CD4-positive, CD25-positive, alpha-beta regulatory T cell (primary cell): ENCODE measurements at regions not wholly inside any gene's neighbourhood (a gene's known extent, or its start where the extent isn't known, plus 50 kb on each side); places are given as distances from the start of the nearest gene placed in this dataset.

Experiments
- ATAC-seq, 2 donors: fragments of 150-1000 bp; cut with Tn5 transposase; one replicate each; pipeline ENCODE4 v1.10.0; 2021; ENCODE audit warnings: low read depth in 2 of 2, moderate number of reproducible peaks in 2 of 2, moderate library complexity in 1 of 2
- DNase-seq, 3 donors: peaks; one replicate each; pipeline versions ENCODE4 v3.0.0 to v3.0.0-alpha.2; 2012 to 2022; ENCODE audit warnings: mixed read lengths in 1 of 3
- H3K27ac ChIP-seq: one replicate; pipeline ENCODE4 v1.7.0; 2013; ENCODE audit warnings: mild to moderate bottlenecking, low read length; ENCODE audit not compliant: insufficient read depth, poor library complexity, severe bottlenecking
- H3K27me3 ChIP-seq: one replicate; pipeline ENCODE4 v1.7.0; 2013; ENCODE audit warnings: low read length; ENCODE audit not compliant: control insufficient read depth, insufficient read depth
- H3K36me3 ChIP-seq: one replicate; pipeline ENCODE4 v1.7.0; 2013; ENCODE audit warnings: mild to moderate bottlenecking, low read length, moderate library complexity; ENCODE audit not compliant: control insufficient read depth, insufficient read depth
- H3K4me1 ChIP-seq: 2 replicates; pipeline ENCODE4 v1.7.0; 2013; ENCODE audit warnings: mild to moderate bottlenecking, low read length; ENCODE audit not compliant: insufficient read depth, control insufficient read depth, poor library complexity, severe bottlenecking
- H3K4me3 ChIP-seq: one replicate; pipeline ENCODE4 v1.7.0; 2013; ENCODE audit warnings: low read depth, mild to moderate bottlenecking, low read length, moderate library complexity
- H3K9me3 ChIP-seq, 2 experiments: 1 replicate in 1 of 2; 2 replicates in 1 of 2; pipeline ENCODE4 v1.7.0; 2013; ENCODE audit warnings: low read length in 2 of 2, mild to moderate bottlenecking in 1 of 2, moderate library complexity in 1 of 2; ENCODE audit not compliant: control insufficient read depth in 2 of 2
- H3K27ac Mint-ChIP-seq, 3 donors: one replicate each; pipeline ENCODE4 v1.8.0; 2020 to 2022; ENCODE audit warnings: mild to moderate bottlenecking in 3 of 3, mixed read lengths in 3 of 3, moderate library complexity in 2 of 3
- H3K27me3 Mint-ChIP-seq: one replicate; pipeline ENCODE4 v1.8.0; 2022; ENCODE audit warnings: mild to moderate bottlenecking, mixed read lengths
- H3K36me3 Mint-ChIP-seq: one replicate; pipeline ENCODE4 v1.8.0; 2020; ENCODE audit warnings: mixed read lengths
- H3K4me1 Mint-ChIP-seq, 4 donors: one replicate each; pipeline ENCODE4 v1.8.0; 2020 to 2022; ENCODE audit warnings: mixed read lengths in 4 of 4, mild to moderate bottlenecking in 1 of 4
- H3K4me3 Mint-ChIP-seq, 4 donors: one replicate each; pipeline ENCODE4 v1.8.0; 2020 to 2022; ENCODE audit warnings: mild to moderate bottlenecking in 4 of 4, mixed read lengths in 4 of 4, moderate library complexity in 3 of 4
- H3K9me3 Mint-ChIP-seq, 7 donors: one replicate each; pipeline ENCODE4 v1.8.0; 2020 to 2022; ENCODE audit warnings: mixed read lengths in 7 of 7, mild to moderate bottlenecking in 3 of 7, moderate library complexity in 2 of 7

- Histone ChIP-seq H3K4me3 (no peak overlapping the region), H3K9me3 (no peaks in the 10 kb centered on the region), H3K27me3 (peaks cover 3% of the 10 kb centered on the region), H3K4me1 (no peaks in the 10 kb centered on the region), H3K36me3 (no peaks in the 10 kb centered on the region), H3K27ac (no peak overlapping the region)
- Mint-ChIP-seq H3K36me3 (no peaks in the 10 kb centered on the region), H3K4me1 (no peaks in the 10 kb centered on the region), H3K27me3 (peaks cover 6% of the 10 kb centered on the region), H3K9me3 (no peaks in the 10 kb centered on the region), H3K4me3 (no peak overlapping the region), H3K27ac (no peak overlapping the region)
- no peak for ATAC-seq
- no peak for DNase-seq
These were observed 186.1 kb downstream of the ARL4A start for GRCh38 chr7:12873571-12873970.

- Histone ChIP-seq H3K4me1 (no peaks in the 10 kb centered on the region), H3K4me3 (no peak overlapping the region), H3K36me3 (no peaks in the 10 kb centered on the region), H3K27me3 (peaks cover 3% of the 10 kb centered on the region), H3K27ac (no peak overlapping the region), H3K9me3 (no peaks in the 10 kb centered on the region)
- DNase-seq: no peak
- H3K27me3 Mint-ChIP-seq: peaks cover 5% of the 10 kb centered on the region
- H3K4me3 Mint-ChIP-seq: no peak overlapping the region
- H3K36me3 Mint-ChIP-seq: no peaks in the 10 kb centered on the region
- ATAC-seq: no peak
- H3K27ac Mint-ChIP-seq: no peak overlapping the region
- peaks cover 0 to 1% (median 0%) of the 10 kb centered on the region in 7 donors for H3K9me3 Mint-ChIP-seq
- H3K4me1 Mint-ChIP-seq: no peaks in the 10 kb centered on the region
These were observed 191.7 kb downstream of the ARL4A start for GRCh38 chr7:12879139-12879538.

DNA sequence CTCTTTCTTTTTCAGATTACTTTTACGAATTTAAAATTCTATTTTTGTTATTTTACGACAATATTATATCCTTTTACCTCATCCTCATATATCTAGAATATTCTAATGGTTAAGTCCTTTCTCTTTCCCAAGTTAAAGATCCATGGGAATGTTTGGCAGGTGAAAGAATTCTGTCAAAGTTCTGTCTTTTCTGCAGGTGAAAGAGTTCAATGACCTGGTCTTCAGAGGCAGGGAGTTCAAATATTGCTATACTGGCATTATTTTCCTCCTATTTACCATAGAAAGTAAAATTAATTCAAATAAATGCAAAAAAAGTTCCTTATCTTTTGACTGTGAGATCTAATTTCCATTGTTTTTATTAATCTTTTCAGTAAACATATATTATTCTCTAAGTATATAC, 194.3 kb downstream of the ARL4A start:
- H3K9me3 Mint-ChIP-seq: peaks cover 0 to 1% (median 0%) of the 10 kb centered on the region in 7 donors
- H3K36me3 Mint-ChIP-seq: no peaks in the 10 kb centered on the region
- H3K27me3 Mint-ChIP-seq: peaks cover 5% of the 10 kb centered on the region
- H3K4me1 Mint-ChIP-seq: no peaks in the 10 kb centered on the region
- DNase-seq: no peak
- H3K4me3 Mint-ChIP-seq: no peak overlapping the region
- Histone ChIP-seq H3K4me3 (no peak overlapping the region), H3K27ac (no peak overlapping the region), H3K36me3 (no peaks in the 10 kb centered on the region), H3K27me3 (no peaks in the 10 kb centered on the region), H3K4me1 (no peaks in the 10 kb centered on the region), H3K9me3 (no peaks in the 10 kb centered on the region)
- no peak overlapping the region for H3K27ac Mint-ChIP-seq
- no peak for ATAC-seq

GRCh38 chr7:12882710-12883109, 195.3 kb downstream of the ARL4A start:
- Mint-ChIP-seq H3K27me3 (peaks cover 5% of the 10 kb centered on the region), H3K36me3 (no peaks in the 10 kb centered on the region), H3K4me3 (no peak overlapping the region), H3K9me3 (peaks cover 0 to 1% (median 0%) of the 10 kb centered on the region in 7 donors), H3K4me1 (no peaks in the 10 kb centered on the region), H3K27ac (no peak overlapping the region)
- H3K9me3 ChIP-seq: no peaks in the 10 kb centered on the region
- H3K27ac ChIP-seq: no peak overlapping the region
- no peak for ATAC-seq
- no peak overlapping the region for H3K4me3 ChIP-seq
- H3K36me3 ChIP-seq: no peaks in the 10 kb centered on the region
- no peaks in the 10 kb centered on the region for H3K4me1 ChIP-seq
- H3K27me3 ChIP-seq: no peaks in the 10 kb centered on the region
- no peak for DNase-seq

DNA sequence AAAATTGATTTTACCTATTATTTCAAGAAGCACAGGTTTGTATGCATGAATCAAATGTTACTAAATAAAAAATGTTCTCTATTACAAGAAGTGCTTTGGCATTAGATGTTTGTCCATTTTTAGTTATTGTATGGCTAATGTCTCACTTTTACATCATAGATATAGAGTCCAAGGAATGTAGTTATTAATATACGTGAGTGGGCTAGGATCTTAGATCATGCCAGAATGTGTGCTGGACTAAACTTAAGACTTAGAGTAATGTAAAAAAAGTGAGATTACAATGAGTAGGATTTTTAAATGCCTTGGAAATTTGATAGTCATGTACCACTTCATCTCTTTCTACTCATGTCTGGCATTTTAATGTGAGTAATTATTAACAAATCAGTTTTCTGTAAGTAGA, 196.6 kb downstream of the ARL4A start:
- ATAC-seq: no peak
- Histone ChIP-seq H3K27me3 (no peaks in the 10 kb centered on the region), H3K27ac (no peak overlapping the region), H3K36me3 (no peaks in the 10 kb centered on the region), H3K4me3 (no peak overlapping the region), H3K9me3 (no peaks in the 10 kb centered on the region), H3K4me1 (no peaks in the 10 kb centered on the region)
- Mint-ChIP-seq H3K27ac (no peak overlapping the region), H3K4me1 (no peaks in the 10 kb centered on the region), H3K36me3 (no peaks in the 10 kb centered on the region), H3K4me3 (no peak overlapping the region), H3K27me3 (peaks cover 5% of the 10 kb centered on the region), H3K9me3 (peaks cover 0 to 1% (median 0%) of the 10 kb centered on the region in 7 donors)
- DNase-seq: no peak

GRCh38 chr7:12884856-12885440, 197.5 kb downstream of the ARL4A start:
- no peaks in the 10 kb centered on the region for H3K9me3 ChIP-seq
- H3K4me1 Mint-ChIP-seq: no peaks in the 10 kb centered on the region

GRCh38 chr7:12888717-12889116, 201.3 kb downstream of the ARL4A start:
- Histone ChIP-seq H3K27ac (no peak overlapping the region), H3K36me3 (no peaks in the 10 kb centered on the region), H3K4me1 (no peaks in the 10 kb centered on the region), H3K9me3 (no peaks in the 10 kb centered on the region), H3K4me3 (no peak overlapping the region), H3K27me3 (no peaks in the 10 kb centered on the region)
- H3K27ac Mint-ChIP-seq: no peak overlapping the region
- ATAC-seq (no peak), DNase-seq (no peak)
- no peak overlapping the region for H3K4me3 Mint-ChIP-seq
- H3K4me1 Mint-ChIP-seq: no peaks in the 10 kb centered on the region
- H3K9me3 Mint-ChIP-seq: no peaks in the 10 kb centered on the region
- no peaks in the 10 kb centered on the region for H3K27me3 Mint-ChIP-seq
- H3K36me3 Mint-ChIP-seq: no peaks in the 10 kb centered on the region

More at GRCh38 chr7:12884856-12885440, 197.5 kb downstream of the ARL4A start:
- H3K4me1 ChIP-seq: no peaks in the 10 kb centered on the region
- ATAC-seq: no peak
- no peaks in the 10 kb centered on the region for H3K36me3 Mint-ChIP-seq
- no peak overlapping the region for H3K4me3 Mint-ChIP-seq
- H3K4me3 ChIP-seq: no peak overlapping the region
- peaks cover 5% of the 10 kb centered on the region for H3K27me3 Mint-ChIP-seq
- H3K36me3 ChIP-seq: no peaks in the 10 kb centered on the region
- no peaks in the 10 kb centered on the region for H3K27me3 ChIP-seq
- H3K27ac Mint-ChIP-seq: no peak overlapping the region
- H3K27ac ChIP-seq: no peak overlapping the region
- DNase-seq: no peak
- H3K9me3 Mint-ChIP-seq: peaks cover 0 to 1% (median 0%) of the 10 kb centered on the region in 7 donors

GRCh38 chr7:12889391-12889790, 202.0 kb downstream of the ARL4A start:
- Histone ChIP-seq H3K4me1 (no peaks in the 10 kb centered on the region), H3K4me3 (no peak overlapping the region), H3K36me3 (no peaks in the 10 kb centered on the region), H3K9me3 (no peaks in the 10 kb centered on the region), H3K27ac (no peak overlapping the region), H3K27me3 (no peaks in the 10 kb centered on the region)
- Mint-ChIP-seq H3K36me3 (no peaks in the 10 kb centered on the region), H3K9me3 (no peaks in the 10 kb centered on the region), H3K4me1 (no peaks in the 10 kb centered on the region), H3K4me3 (no peak overlapping the region), H3K27ac (no peak overlapping the region), H3K27me3 (no peaks in the 10 kb centered on the region)
- no peak for ATAC-seq
- no peak for DNase-seq
